ENCODE measurements at regions not wholly inside any gene's neighbourhood (a gene's known extent, or its start where the extent isn't known, plus 50 kb on each side); places are given as distances from the start of the nearest gene placed in this dataset.

DNA sequence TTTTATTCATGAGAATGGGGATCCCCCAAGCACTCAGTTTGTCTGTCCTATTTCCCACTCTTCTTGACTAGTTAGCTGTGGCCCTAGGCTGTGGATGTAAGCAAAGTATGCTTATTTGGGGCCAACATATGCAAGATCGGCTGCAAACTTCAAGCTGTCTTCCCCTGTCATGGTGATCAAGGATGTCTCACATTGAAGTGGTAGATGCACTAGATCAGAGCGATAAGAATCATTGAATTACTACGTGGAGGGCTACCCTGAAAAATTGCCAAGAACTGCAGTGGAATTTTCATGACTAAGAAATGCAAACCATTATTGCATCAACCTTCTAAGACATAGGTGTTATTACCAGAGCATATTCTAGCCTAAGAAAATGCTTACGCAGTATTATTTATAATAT, 527.4 kb downstream of the RNF144A start:
- TF ChIP-seq, protein P1, sequence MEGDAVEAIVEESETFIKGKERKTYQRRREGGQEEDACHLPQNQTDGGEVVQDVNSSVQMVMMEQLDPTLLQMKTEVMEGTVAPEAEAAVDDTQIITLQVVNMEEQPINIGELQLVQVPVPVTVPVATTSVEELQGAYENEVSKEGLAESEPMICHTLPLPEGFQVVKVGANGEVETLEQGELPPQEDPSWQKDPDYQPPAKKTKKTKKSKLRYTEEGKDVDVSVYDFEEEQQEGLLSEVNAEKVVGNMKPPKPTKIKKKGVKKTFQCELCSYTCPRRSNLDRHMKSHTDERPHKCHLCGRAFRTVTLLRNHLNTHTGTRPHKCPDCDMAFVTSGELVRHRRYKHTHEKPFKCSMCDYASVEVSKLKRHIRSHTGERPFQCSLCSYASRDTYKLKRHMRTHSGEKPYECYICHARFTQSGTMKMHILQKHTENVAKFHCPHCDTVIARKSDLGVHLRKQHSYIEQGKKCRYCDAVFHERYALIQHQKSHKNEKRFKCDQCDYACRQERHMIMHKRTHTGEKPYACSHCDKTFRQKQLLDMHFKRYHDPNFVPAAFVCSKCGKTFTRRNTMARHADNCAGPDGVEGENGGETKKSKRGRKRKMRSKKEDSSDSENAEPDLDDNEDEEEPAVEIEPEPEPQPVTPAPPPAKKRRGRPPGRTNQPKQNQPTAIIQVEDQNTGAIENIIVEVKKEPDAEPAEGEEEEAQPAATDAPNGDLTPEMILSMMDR (IDR thresholded peaks at IDR 0.05), result no peak
- Histone ChIP-seq H3K36me3 (no peaks in the 10 kb centered on the region), H3K4me1 (ENCODE audit: control insufficient read depth in 1 of 2, insufficient read depth in 1 of 2, low read depth in 1 of 2, low read length in 1 of 2) (no peaks in the 10 kb centered on the region), H3K27me3 (peaks cover 50% of the 10 kb centered on the region), H3K27ac (no peak overlapping the region), H3K4me3 (ENCODE audit: low read depth in 1 of 2, low read length in 1 of 2) (no peak overlapping the region), H3K9me3 (no peaks in the 10 kb centered on the region)

DNA sequence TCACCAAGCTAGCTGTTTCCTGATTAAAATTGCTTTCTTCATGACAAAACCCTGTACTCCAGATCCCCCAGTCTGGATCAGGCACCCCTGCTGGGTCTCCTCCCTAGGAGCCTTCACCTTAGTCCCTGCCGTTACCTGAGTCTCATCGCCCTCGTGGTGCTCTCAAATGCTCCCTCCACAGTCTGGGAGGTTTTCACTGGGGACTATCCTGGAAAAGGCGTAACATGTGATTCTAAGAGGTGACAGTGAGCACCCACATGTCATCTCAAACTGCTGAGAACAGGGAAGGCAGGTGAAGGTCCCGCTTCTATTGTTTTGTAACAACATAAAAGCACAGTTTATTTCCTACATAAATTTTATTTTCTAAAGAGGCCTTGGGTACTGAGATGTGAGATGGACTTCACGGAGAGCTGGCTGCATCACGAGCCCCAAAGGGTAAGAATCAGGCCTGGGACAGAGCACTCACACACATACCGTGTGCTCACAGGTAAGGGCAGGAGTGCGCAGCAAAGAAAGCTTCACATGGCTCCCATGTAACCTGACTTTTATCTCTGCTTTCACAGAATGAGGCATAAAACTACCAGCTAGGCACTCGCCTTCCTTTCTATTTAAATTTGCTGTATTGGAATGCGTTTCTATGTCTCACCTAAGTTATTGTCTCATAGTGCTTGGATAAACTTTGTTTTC, 531.5 kb downstream of the RNF144A start:
- H3K4me1 ChIP-seq (ENCODE audit: control insufficient read depth in 1 of 2, insufficient read depth in 1 of 2, low read depth in 1 of 2, low read length in 1 of 2), result no peaks in the 10 kb centered on the region
- TF ChIP-seq, protein P1 (IDR thresholded peaks at IDR 0.05), result no peak

DNA sequence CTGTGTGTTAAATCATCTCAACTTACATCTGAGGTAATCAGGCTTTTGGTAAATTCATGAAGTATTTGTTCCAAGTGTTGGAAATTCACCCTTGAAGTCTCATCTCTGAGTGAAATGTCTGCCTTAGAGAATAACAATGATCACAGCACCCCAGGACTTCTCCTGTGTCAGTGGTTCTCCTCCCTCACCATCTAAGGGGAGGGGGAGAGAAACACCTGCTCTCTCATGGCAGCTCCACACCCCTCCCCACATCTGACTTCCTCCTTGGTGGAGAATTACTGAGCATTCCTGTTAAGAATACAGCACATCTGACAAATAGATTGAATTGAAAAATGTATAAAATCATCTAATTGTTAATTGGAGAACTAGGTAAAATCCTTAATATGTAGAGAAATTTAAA, 532.1 kb downstream of the RNF144A start:
- peaks cover 4% of the 10 kb centered on the region for H3K27me3 ChIP-seq
- no peaks in the 10 kb centered on the region for H3K9me3 ChIP-seq
- H3K4me1 ChIP-seq (ENCODE audit: control insufficient read depth in 1 of 2, insufficient read depth in 1 of 2, low read depth in 1 of 2, low read length in 1 of 2), result no peaks in the 10 kb centered on the region
- no peaks in the 10 kb centered on the region for H3K36me3 ChIP-seq
- TF ChIP-seq, protein P1 (IDR thresholded peaks at IDR 0.05), result no peak
- no peak overlapping the region for H3K27ac ChIP-seq
- H3K4me3 ChIP-seq (ENCODE audit: low read depth in 1 of 2, low read length in 1 of 2), result no peak overlapping the region

More for the DNA sequence above, 531.5 kb downstream of the RNF144A start:
- no peak overlapping the region for H3K4me3 ChIP-seq (ENCODE audit: low read depth in 1 of 2, low read length in 1 of 2)
- no peaks in the 10 kb centered on the region for H3K36me3 ChIP-seq
- no peak overlapping the region for H3K27ac ChIP-seq
- H3K27me3 ChIP-seq, result peaks cover 10% of the 10 kb centered on the region
- H3K9me3 ChIP-seq, result no peaks in the 10 kb centered on the region

DNA sequence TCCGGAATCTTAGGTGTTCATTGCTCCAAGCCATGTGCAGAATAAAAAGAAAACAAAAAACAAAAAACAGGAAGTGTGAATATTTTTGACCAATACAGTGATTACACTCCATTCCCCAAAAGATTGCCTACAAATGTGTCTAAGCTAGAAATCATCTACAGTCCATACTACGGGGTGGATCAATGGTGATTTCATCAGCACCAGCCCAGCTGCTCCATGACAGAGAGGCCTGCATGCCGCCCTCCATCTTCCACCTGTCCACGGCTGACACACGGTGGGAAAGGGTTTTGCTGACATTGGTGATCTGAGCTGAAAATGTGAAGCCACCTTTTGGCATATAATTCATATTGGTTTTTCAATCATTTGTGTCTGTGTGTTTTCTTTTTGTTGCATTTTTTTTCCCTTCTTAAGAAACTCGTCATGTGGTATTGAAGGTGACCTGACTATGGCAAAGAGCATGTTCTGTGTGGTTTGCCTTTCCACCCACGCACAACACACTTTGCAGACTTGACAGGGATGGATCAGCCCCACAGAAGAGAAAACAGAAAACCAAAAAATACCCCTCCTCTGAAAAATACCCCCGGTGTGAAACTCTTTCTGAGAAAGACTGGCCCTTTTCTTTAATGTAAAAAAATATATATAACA, 533.1 kb downstream of the RNF144A start:
- no peak overlapping the region for H3K27ac ChIP-seq

DNA sequence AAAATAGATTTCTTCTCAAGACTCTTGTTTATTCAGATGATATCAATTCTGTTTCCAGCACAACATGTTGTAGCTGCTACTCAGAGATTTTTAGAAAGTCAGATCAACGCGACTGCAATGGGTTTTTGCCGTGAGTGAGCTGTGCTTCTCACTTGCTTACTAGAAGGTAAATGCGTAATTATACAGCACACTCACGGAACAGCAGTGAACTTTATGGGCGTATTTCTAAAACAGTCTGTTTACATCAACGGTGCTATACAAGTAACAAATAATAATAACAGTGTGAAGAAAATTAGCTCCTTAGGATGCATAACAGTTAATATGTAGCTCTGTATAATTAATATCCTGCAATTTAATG, 533.6 kb downstream of the RNF144A start:
- no peaks in the 10 kb centered on the region for H3K4me1 ChIP-seq (ENCODE audit: control insufficient read depth in 1 of 2, insufficient read depth in 1 of 2, low read depth in 1 of 2, low read length in 1 of 2)
- H3K27ac ChIP-seq, result no peak overlapping the region

More for the DNA sequence above, 533.1 kb downstream of the RNF144A start:
- no peak overlapping the region for H3K4me3 ChIP-seq (ENCODE audit: low read depth in 1 of 2, low read length in 1 of 2)
- no peaks in the 10 kb centered on the region for H3K4me1 ChIP-seq (ENCODE audit: control insufficient read depth in 1 of 2, insufficient read depth in 1 of 2, low read depth in 1 of 2, low read length in 1 of 2)
- H3K9me3 ChIP-seq, result no peaks in the 10 kb centered on the region
- no peaks in the 10 kb centered on the region for H3K36me3 ChIP-seq
- no peaks in the 10 kb centered on the region for H3K27me3 ChIP-seq
- TF ChIP-seq, protein P1 (IDR thresholded peaks at IDR 0.05), result no peak

More for the DNA sequence above, 533.6 kb downstream of the RNF144A start:
- Histone ChIP-seq H3K9me3 (no peaks in the 10 kb centered on the region), H3K4me3 (ENCODE audit: low read depth in 1 of 2, low read length in 1 of 2) (no peak overlapping the region), H3K36me3 (no peaks in the 10 kb centered on the region), H3K27me3 (no peaks in the 10 kb centered on the region)
- TF ChIP-seq, protein P1 (IDR thresholded peaks at IDR 0.05), result no peak
